HG02870 (cell line): ENCODE measurements at regions not wholly inside any gene's neighbourhood (a gene's known extent, or its start where the extent isn't known, plus 50 kb on each side); places are given as distances from the start of the nearest gene placed in this dataset.
A peak's percentile ranks its signal among the peaks of the same experiment; 100 is the strongest.
"Not testable (repeated sequence)": the region's sequence is repeated elsewhere in the genome, so short reads cannot be mapped to it uniquely, and the experiment has no call there.

Experiments
- ATAC-seq: cut with Tn5 transposase; IDR thresholded peaks from one replicate; pipeline ENCODE4 v1.9.1; 2021; ENCODE audit warnings: mild to moderate bottlenecking, moderate library complexity; ENCODE audit not compliant: unreplicated experiment

DNA sequence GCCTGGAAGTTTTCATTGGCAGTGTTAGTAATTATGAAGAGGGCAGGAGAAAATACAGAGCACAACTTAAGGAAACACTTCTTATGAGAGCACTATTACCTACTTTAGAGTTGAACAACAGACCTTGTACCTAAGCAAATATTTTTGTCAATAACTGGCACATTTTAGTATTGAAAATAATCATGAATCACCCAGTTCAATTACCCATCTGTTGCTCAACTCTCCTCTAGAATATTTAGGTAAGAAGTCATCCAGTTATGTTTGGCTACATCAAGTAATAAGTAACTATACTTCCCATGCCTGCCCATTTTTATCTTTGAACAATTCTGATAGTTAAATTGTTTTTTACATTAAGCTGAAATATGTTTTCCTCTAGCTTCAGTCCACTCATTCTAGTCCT is 893.4 kb downstream of the DIAPH3 start:
- ATAC-seq: no peak

DNA sequence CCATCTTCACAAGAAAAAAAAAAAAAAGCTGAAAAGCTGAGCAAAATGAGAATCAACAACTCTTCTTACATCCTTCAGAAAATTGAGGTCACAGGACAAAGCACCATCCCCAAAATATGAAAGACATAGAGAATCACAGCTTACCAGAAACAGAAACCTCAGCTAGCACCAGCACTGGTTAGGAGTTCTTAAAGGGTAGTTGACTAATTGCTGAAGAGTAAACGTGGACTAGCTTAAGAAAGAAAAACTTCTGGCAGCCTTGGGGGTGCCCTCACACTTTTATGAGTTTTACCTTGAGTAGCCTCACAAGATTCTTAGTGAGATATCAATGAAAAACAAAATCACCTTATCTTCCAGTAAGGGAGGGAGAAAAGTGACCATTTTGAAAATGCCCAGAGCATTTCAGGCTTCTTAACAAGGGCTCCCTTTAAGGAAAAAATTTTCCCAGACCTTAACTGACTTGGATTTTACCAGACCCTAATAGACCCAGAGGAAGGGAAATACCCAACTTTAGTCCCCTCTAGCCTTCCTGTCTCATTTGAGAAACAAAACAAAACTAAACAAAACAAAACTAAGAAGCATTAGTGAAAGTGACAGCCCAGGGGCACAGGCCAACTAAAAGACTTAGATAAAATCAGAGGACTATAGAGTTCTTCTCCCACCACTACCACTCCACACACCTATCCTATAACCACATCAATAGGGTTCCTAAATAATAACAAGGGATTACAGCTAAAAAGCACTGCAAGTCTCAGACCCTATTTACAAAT is 888.6 kb downstream of the DIAPH3 start:
- peak; percentile 81 for ATAC-seq

DNA sequence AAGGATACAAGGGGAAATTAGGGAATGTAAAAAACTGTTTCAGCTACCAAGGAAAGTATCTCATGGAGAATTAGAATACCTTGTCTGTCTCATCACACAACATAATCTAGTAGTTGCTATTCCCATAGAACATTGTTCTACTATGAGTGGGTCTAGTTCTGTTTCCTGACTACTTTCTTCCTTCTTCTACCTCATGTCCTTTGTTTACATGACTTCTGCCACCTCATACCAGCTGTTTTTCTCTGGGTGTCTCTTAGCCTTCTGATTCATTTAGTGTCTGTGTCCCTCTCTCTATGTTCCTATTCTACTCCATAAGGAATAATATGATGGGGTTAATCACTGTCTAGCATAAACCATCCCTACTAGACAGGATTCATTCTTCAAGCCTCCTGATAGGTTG is 887.3 kb downstream of the DIAPH3 start:
- no peak for ATAC-seq

DNA sequence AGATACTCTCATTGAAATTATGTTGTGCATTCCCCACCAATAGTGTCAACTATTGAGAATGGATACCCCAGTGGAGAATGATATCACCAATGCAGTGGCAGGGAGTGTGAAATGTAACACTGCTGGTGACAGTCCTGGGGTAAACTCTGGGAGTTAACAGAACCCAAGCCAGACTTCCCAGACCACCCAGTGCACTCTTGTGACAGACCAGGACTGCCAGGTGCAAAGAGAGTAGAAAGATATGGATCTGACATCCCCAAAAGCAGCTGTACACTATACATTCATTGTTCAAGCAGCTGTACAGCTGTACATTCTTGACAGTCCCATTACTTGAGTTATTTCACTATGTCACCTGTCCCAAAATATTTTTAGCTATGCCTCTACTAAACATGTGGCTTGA is 886.6 kb downstream of the DIAPH3 start:
- ATAC-seq: no peak

DNA sequence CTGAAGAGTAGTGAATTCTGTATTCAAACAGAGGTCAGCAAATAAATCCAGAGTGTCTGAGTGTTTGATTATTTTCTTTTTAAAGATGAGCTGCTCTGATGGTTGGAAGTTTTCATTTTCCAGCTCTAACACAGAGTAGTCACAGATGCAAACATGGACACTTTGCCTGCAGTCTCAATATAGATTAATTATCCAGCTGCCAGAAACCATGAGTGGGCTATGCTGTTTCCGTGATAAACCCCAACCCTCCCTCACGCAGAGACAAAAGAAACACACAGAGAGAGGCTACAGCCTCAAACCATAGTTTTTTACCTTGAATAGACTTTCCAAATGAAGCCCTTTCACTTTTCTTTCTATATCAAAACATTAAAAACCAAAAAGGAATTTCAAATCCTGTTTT is 884.7 kb downstream of the DIAPH3 start:
- no peak for ATAC-seq

DNA sequence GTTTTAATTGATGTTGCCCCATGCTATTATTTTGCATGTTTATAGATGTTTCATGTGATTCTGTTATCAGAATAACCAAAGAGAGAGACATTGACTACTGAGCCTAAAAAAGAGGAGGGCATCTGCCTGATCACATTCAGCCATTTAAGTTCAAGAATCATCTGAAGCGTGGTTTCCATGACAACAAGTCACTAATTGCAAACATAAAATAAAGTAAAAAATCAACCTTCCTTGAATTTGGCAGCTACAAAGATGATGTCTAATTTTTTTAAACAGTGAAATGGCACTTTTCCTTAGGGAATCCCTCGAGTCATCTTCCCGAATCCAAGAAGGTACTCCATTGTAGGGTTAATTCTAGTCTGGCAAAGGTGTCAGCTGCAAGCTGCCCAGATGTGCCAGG is 884.2 kb downstream of the DIAPH3 start:
- ATAC-seq: no peak

DNA sequence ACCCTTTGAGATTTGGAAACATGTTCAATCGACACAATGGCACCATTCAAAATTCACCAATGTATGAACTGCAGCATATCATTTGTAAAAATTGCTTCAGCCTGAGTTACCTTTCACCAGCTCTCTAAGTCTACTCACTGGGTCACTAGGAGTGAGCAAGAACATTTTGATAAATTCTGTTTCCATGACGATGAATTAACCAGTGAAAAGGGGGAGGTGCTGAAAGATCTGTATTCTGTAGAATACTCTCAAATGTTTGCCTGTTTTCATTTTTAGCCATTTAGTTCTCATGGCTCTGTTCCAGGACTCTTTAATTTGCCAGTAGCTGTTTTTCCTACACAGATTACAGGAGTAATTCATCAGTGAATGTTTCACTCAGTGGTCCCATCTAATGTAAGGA is 883.4 kb downstream of the DIAPH3 start:
- no peak for ATAC-seq

DNA sequence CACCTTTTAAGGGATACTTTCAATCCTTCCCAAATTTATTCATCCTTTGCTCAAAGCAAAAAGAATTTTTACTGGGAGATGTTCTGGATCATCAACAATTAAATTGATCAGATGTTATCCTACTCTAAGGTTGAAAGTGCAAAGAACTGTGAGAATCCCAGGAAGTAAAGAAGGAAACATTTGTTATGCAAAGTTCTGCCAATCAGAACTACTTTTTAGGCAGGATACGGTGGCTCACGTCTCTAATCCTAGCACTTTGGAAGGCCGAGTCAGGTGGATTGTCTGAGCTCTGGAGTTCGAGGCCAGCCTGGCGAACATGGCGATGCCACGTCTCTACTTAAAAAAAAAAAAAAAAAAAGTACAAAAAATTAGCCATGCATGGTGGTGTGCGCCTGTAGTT is 882.3 kb downstream of the DIAPH3 start:
- ATAC-seq: no peak

DNA sequence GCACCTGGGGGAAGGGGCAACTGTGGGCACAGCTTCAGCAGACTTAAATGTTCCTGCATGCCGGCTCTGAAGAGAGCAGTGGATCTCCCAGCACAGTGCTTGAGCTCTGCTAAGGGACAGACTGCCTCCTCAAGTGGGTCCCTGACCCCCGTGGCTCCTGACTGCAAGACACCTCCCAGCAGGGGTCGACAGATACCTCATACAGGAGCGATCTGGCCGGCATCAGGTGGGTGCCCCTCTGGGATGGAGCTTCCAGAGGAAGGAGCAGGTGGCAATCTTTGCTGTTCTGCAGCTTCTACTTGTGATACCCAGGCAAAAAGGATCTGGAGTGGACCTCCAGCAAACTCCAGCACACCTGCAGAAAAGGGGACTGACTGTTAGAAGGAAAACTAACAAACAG is 871.5 kb downstream of the DIAPH3 start:
- ATAC-seq: not testable (repeated sequence)

DNA sequence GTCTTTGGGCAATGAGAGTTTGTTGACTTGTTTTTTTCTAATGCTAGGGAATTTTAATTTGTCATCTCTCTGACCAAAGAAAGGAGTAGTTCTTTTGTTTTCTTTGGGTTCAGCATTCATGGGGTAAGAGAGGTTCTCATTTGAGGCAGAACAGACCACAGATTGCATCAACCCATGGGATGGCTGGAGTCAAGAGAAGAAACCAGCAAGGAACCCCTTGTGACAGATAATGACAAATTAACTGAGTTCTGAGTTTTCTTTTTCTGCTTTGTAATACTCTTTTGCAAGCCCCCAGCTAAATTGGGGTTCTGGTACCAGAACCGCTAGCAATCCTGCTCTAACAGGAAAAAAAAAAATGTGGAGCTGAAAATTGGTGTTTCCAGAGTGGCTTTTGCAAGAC is 864.1 kb downstream of the DIAPH3 start:
- ATAC-seq: no peak

DNA sequence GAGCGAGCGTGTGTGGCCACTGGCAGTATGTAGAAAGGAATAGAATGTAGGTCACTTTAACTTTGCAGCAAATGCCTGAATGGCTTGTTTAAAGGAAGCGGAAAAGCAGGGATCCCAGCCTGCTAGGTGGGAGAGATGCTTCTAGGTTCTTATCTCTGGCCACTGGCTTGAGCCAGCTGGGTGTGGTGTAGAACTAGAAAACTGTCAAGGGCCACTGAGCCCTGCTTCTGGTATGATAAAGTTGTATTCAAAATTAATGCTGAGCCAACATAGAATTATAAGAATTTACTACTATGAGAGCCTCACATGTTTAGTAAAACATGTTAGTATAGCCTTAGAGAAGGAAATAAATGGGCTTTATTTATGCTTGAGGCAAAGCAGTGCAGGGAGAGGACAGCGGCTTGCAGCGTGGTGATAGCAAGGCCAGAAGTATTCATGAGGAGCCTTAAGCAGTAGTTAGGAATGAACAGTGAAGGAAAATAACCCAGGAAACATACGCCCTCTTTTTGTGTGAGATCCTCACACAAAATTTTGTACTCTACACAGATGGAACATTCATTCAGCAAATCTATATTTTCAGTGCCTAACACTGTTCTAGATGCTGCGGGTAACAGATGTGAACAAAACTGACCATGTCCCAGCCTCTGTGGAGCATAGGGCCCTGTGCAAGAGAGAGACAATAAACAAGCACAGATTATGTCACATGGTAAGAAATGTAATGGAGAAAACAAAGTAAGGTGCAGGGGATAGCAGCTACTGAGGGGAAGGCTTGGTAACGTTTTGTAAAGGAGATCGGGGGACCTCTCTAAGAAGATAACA is 863.2 kb downstream of the DIAPH3 start:
- ATAC-seq: no peak

DNA sequence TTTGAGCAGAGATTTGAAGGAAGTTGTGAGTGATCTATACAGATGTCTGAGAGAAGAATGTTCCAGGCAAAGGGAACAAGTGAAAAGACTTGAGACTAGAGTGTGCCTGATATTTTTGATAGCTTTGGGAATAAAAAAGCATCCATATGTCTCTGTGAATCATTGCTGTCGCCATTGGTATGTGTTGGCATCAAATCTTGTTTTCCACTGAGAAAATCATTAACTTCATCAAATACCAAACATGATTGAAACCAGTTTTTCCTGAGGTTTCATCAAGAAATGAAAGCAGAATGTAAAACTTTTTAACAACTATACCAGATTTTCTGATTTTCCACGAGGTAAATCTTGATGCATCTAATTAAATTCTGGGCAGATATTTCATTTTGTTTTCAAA is 862.6 kb downstream of the DIAPH3 start:
- ATAC-seq: no peak

DNA sequence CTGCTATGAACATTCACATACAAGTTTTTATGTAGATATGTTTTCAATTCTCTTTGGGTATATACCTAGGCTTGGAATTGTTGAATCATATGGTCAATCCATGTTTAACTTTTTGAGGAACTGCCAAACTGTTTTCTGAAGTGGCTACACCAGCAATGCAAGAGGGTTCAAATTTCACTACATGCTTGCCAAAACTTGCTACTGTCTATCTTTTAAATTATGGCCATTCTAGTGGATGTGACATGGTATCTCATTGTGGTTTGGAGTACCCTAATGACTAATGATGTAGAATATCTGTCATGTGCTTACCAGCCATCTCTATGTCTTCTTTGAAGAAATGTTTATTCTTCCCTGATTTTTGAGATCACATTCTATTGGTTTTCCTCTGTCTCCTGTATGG is 860.3 kb downstream of the DIAPH3 start:
- no peak for ATAC-seq

DNA sequence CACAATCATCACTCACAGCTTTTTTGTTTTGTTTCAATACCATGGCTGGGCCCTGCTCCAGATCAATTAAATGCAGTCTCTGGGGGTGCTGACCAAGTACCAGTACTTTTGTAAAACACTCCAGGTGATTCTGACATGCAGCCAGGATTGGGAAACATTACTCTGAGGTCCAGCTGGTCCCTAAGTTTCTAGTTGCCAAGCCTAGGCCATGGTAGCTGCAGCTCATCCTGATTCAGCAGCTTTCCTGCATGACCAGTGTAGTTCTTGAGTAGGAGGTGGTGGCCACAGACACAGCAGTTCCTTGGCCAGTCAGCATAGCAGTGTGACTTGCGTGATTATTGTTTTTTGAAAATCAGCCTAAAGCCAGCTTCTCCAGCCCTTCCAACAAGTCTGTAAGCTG is 859.1 kb downstream of the DIAPH3 start:
- no peak for ATAC-seq

DNA sequence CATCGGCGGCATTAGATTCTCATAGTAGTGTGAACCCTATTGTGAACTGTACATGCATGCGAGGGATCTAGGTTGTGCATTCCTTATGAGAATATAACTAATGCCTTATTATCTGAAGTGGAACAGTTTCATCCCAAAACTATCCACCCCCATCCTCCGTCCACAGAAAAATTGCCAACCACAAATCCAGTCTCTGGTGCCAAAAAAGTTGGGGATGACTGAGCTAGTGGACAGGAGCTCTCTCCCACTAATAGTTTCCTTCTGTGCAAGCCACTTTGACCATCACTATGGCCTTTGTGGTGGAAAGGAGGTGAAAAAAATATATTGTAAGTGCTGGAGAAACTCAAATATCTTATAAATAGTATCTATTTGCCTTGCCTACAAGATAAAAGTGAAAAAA is 857.8 kb downstream of the DIAPH3 start:
- ATAC-seq: no peak

DNA sequence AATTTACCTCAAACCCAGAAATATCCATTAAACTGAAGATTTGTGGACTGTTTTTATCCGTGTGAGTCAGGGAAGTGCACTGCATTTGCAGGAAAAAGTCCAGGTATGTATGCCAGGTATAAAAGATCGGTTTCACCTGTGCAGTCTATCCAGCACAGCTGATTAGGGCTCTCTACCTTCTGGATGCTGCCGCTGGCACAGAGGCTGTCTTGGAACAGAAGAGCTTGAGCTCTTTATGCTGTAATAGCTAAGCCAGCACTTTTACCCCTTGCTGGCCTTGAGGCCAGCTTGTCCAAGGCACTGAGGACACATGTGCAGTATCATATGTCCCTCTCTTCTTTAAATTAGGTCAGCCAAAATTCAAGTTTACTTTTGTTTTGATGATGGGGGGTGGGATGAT is 851.0 kb downstream of the DIAPH3 start:
- no peak for ATAC-seq

DNA sequence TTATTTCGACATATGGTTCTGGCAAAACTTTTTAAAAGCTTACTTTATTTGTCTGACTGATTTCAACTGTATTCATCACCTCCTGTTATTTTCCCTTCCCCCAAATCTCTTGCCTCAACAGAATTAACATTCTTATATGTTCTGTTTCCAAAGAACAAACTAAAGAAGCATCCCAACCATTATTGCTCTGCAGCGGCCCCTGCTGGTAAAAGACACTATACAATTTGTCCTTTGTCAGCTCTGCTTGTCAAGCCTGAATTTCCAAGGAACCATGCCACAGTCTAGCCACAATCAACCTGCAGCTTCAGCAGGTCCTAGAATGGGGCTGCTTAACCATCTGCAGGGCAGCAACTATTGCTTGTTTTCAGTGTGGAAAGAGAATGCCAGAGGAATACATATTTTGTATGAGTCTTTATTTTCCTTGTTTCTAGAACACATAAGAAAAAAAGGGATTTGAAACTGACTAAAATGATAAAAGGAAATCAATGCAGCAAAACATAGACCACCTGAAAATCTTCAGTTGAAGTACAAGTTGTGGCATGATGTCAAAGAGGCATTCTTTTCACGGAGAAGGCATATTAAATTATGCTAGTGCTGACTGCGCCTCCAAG is 845.3 kb downstream of the DIAPH3 start:
- ATAC-seq: peak; percentile 63

DNA sequence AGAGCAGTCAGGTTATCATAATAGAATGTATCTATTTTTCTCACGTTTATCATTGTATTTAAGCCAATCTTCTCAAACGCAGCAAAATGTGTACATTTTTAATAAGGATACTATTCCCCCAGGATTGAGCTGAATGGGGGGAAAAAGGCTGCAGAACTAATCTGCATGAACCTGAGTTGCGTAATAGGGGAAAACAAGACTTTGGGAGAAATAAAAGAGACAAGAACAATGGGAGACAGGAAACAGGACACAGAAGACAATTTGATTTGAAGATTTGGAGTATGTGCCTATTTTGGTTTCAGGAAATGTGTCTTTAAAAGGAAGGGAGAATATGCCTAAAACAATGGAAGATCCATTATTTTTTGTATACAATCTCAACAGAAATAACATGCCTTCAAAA is 844.5 kb downstream of the DIAPH3 start:
- no peak for ATAC-seq

DNA sequence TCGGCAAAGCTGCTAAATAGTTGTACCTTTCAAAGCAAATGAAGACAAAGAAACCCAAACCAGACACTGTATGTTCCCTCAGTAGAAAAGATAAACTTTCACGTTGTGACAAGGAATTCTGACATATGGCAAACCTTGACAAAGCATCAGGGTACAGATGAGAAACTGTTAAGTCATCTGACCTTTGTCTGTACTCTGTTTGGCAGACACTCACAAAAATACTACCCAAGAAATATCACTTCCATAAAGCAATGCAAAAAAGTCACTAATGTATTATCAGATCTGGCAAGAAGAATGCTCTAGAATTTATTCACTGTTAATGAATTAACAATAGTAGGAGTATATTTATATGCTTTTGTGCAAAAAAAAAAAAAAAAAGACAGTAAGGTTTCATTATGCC is 843.7 kb downstream of the DIAPH3 start:
- no peak for ATAC-seq

DNA sequence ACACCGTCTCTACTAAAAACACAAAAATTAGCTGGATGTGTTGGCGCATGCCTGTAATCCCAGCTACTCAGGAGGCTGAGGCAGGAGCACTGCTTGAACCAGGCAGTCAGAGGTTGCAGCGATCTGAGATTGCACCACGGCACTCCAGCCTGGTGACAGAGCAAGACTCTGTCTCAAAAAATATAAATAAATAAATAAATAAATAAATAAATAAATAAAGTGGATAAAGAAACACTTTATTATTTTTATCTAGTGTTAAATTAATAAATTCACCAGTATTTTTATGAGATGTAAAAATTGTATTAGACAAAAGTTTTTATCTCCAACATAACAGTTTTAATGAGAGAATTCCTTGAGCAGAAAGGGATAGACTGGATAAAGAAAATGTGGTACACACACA is 839.3 kb downstream of the DIAPH3 start:
- ATAC-seq: not testable (repeated sequence)

DNA sequence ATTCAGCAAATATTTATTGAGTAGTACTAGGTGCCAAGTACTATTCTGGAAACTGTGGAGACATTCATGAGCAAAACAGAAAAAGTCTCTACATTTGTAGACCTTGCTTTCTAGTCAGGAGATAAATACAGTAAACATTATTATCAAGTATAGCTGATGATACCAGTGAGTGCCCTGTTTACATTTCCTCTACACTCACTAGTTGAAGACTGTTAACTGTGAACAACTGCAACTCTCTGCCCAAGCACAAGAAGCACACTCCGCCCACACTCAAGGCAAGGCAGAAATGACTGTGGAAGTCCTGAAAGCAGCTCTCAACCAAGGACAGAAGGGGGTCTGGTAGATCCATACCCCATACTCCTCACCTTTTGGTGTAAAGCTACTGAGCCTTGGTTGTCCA is 837.0 kb downstream of the DIAPH3 start:
- no peak for ATAC-seq

DNA sequence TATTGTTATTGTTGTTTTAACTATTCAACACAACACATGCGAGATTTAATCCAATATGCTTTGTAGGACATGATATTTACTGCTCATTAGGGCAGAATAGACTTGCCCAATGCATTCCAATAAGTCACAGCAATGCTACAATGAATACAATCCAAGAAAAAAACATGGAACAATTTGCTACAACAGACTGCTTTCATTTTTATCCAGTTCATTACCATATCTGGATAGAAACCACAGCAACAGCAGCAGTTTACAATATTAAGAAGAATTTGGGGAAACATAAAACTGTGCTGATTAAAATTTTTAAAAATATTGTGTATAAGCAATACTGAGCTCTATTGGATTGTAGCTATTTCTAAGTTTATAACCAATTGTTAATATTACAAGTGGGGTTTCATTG is 833.0 kb downstream of the DIAPH3 start:
- no peak for ATAC-seq
